ENCODE measurements at regions not wholly inside any gene's neighbourhood (a gene's known extent, or its start where the extent isn't known, plus 50 kb on each side); places are given as distances from the start of the nearest gene placed in this dataset.
A peak's percentile ranks its signal among the peaks of the same experiment; 100 is the strongest.
"Not testable (repeated sequence)": the region's sequence is repeated elsewhere in the genome, so short reads cannot be mapped to it uniquely, and the experiment has no call there.

DNA sequence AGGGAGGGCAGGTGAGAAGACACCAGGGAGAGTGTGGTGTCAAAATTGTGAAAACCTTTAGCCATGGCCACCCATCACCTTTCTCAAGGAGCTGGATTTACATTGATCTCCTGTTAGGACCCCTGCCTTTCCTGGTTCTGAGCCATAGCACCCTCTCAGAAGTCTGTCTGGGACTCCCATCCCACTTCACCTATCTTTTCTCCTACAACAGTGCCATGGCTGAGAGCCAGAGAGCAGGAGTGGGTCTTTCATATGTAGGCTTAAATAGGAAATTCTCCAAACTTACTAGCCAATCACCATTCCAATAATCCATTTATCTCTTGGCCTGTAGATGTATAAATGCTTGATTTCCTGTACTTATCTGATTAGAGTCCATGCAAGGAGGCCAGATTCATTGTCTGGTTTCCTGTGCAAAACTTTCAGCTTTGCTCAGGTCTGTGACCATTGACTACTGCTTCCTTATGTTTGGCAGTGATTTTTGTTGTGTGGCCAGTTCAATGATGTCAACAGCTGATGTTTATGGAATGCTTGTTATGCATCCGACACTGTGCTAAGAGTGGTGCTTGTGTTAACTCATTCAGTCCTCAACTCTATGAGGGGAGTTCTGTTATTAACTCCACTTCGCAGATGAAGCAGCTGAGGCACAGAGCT, 57.6 kb upstream of the IGFBP5 start (continued):
- TF ChIP-seq, protein P1, sequence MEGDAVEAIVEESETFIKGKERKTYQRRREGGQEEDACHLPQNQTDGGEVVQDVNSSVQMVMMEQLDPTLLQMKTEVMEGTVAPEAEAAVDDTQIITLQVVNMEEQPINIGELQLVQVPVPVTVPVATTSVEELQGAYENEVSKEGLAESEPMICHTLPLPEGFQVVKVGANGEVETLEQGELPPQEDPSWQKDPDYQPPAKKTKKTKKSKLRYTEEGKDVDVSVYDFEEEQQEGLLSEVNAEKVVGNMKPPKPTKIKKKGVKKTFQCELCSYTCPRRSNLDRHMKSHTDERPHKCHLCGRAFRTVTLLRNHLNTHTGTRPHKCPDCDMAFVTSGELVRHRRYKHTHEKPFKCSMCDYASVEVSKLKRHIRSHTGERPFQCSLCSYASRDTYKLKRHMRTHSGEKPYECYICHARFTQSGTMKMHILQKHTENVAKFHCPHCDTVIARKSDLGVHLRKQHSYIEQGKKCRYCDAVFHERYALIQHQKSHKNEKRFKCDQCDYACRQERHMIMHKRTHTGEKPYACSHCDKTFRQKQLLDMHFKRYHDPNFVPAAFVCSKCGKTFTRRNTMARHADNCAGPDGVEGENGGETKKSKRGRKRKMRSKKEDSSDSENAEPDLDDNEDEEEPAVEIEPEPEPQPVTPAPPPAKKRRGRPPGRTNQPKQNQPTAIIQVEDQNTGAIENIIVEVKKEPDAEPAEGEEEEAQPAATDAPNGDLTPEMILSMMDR (CRISPR knock-in tag; IDR thresholded peaks at IDR 0.05), result no peak
- no peak for TF ChIP-seq CAMTA2 (CRISPR knock-in tag; IDR thresholded peaks at IDR 0.05; ENCODE audit: borderline replicate concordance)

DNA sequence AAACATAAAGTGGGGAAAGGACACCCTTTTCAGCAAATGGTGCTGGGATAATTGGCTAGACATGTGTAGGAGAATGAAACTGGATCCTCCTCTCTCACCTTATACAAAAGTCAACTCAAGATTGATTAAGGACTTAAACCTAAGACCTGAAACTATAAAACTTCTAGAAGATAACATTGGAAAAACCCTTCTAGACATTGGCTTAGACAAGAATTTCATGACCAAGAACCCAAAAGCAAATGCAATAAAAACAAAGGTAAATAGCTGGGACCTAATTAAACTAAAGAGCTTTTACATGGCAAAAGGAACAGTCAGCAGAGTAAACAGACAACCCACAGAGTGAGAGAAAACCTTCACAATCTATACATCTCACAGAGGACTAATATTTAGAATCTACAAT, 55.4 kb upstream of the IGFBP5 start:
- H3K4me3 ChIP-seq (replicated peaks in 1 of 3; ENCODE audit: insufficient read depth in 1 of 3, low read depth in 2 of 3, low read length in 3 of 3); H3K4me2 ChIP-seq (ENCODE audit: low read depth, low read length); H4K20me1 ChIP-seq (ENCODE audit: insufficient read depth, low read length); H3K4me1 ChIP-seq (ENCODE audit: insufficient read depth, low read length); ATAC-seq; POLR2A ChIA-PET; H3K9me3 ChIP-seq (ENCODE audit: low read length); BruUV-seq (replicated peaks); FAIRE-seq; H3K79me2 ChIP-seq (ENCODE audit: insufficient read depth, low read length); H3K27ac ChIP-seq (ENCODE audit: extremely low read length, insufficient read depth, low read length); H3K27me3 ChIP-seq (ENCODE audit: control insufficient read depth in 1 of 2, insufficient read depth in 2 of 2, low read length in 2 of 2); intact Hi-C loops (cut with micrococcal nuclease; ENCODE audit: unreplicated experiment); H2AFZ ChIP-seq (ENCODE audit: low read length); DNase-seq (ENCODE audit: low spot score); H3K9ac ChIP-seq (ENCODE audit: insufficient read depth, low read depth, low read length); H3K36me3 ChIP-seq (replicated peaks in 1 of 2; ENCODE audit: control insufficient read depth in 1 of 2, insufficient read depth in 2 of 2, low read length in 2 of 2); in situ Hi-C loops (cut with HindIII; ENCODE audit: extremely low pct_ligation_motif_present, low pct_unique_long_range_greater_than_20kb); CTCF ChIA-PET (ENCODE audit: low intra/inter-chr PET ratio, low total read pairs): not testable (repeated sequence)

DNA sequence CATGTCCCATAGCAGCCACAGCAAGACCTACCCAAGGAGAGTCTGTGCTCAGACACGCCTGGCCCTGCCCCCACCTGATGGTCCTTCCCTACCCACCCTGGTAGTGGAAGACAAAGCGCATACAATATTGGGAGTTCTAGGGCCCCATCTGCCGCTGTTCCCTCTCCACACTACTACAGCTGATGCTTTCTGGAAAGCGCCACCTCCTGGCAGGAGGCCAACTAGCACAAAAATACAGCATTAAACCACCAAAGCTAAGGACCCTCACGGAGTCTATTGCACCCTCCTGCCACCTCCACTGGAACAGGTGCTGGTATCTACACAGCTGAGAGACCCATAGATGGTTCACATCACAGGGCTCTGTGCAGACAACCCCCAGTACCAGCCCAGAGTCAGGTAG, 50.9 kb upstream of the IGFBP5 start:
- H3K9me3 ChIP-seq (ENCODE audit: low read length); H3K27ac ChIP-seq (ENCODE audit: extremely low read length, insufficient read depth, low read length); FAIRE-seq; DNase-seq (ENCODE audit: low spot score); H3K9ac ChIP-seq (ENCODE audit: insufficient read depth, low read depth, low read length); in situ Hi-C loops (cut with HindIII; ENCODE audit: extremely low pct_ligation_motif_present, low pct_unique_long_range_greater_than_20kb); H3K4me1 ChIP-seq (ENCODE audit: insufficient read depth, low read length); H3K36me3 ChIP-seq (replicated peaks in 1 of 2; ENCODE audit: control insufficient read depth in 1 of 2, insufficient read depth in 2 of 2, low read length in 2 of 2); H4K20me1 ChIP-seq (ENCODE audit: insufficient read depth, low read length); H3K4me3 ChIP-seq (replicated peaks in 1 of 3; ENCODE audit: insufficient read depth in 1 of 3, low read depth in 2 of 3, low read length in 3 of 3); H3K4me2 ChIP-seq (ENCODE audit: low read depth, low read length); POLR2A ChIA-PET; H3K27me3 ChIP-seq (ENCODE audit: control insufficient read depth in 1 of 2, insufficient read depth in 2 of 2, low read length in 2 of 2); H2AFZ ChIP-seq (ENCODE audit: low read length); BruUV-seq (replicated peaks); CTCF ChIA-PET (ENCODE audit: low intra/inter-chr PET ratio, low total read pairs); ATAC-seq; intact Hi-C loops (cut with micrococcal nuclease; ENCODE audit: unreplicated experiment); H3K79me2 ChIP-seq (ENCODE audit: insufficient read depth, low read length): not testable (repeated sequence)
- WGBS (ENCODE audit: low lambda C conversion rate), result 40% methylated on average over 5 of the region's 5 CpGs
- TF ChIP-seq, protein P1 (CRISPR knock-in tag; IDR thresholded peaks at IDR 0.05), result peak; percentile 41; the same call in 1 of the 2 replicates
- TF ChIP-seq, protein P2, sequence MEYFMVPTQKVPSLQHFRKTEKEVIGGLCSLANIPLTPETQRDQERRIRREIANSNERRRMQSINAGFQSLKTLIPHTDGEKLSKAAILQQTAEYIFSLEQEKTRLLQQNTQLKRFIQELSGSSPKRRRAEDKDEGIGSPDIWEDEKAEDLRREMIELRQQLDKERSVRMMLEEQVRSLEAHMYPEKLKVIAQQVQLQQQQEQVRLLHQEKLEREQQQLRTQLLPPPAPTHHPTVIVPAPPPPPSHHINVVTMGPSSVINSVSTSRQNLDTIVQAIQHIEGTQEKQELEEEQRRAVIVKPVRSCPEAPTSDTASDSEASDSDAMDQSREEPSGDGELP (IDR thresholded peaks at IDR 0.05; ENCODE audit: borderline replicate concordance, low read depth), result peak; percentile 41; the same call in 1 of the 2 replicates
- TF ChIP-seq, protein P3, sequence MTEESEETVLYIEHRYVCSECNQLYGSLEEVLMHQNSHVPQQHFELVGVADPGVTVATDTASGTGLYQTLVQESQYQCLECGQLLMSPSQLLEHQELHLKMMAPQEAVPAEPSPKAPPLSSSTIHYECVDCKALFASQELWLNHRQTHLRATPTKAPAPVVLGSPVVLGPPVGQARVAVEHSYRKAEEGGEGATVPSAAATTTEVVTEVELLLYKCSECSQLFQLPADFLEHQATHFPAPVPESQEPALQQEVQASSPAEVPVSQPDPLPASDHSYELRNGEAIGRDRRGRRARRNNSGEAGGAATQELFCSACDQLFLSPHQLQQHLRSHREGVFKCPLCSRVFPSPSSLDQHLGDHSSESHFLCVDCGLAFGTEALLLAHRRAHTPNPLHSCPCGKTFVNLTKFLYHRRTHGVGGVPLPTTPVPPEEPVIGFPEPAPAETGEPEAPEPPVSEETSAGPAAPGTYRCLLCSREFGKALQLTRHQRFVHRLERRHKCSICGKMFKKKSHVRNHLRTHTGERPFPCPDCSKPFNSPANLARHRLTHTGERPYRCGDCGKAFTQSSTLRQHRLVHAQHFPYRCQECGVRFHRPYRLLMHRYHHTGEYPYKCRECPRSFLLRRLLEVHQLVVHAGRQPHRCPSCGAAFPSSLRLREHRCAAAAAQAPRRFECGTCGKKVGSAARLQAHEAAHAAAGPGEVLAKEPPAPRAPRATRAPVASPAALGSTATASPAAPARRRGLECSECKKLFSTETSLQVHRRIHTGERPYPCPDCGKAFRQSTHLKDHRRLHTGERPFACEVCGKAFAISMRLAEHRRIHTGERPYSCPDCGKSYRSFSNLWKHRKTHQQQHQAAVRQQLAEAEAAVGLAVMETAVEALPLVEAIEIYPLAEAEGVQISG (CRISPR knock-in tag; IDR thresholded peaks at IDR 0.05), result peak; percentile 91

Data from HepG2 (cell line).